GM21367 (cell line): ENCODE measurements at regions not wholly inside any gene's neighbourhood (a gene's known extent, or its start where the extent isn't known, plus 50 kb on each side); places are given as distances from the start of the nearest gene placed in this dataset.

Source experiments
- ATAC-seq: cut with Tn5 transposase; IDR thresholded peaks from one replicate; pipeline ENCODE4 v1.9.1; 2021; ENCODE audit not compliant: unreplicated experiment

- no peak for ATAC-seq
Measured at GRCh38 chr4:178894126-178894525, 1451.9 kb upstream of the AGA start.

- ATAC-seq, result no peak
Measured at GRCh38 chr4:178899084-178899483, 1456.8 kb upstream of the AGA start.

- ATAC-seq, result no peak
Measured at GRCh38 chr4:178917756-178918155, 1475.5 kb upstream of the AGA start.

GRCh38 chr4:178937130-178937529 is 1494.9 kb upstream of the AGA start:
- no peak for ATAC-seq

- ATAC-seq, result no peak
Measured at GRCh38 chr4:178941975-178942374, 1499.7 kb upstream of the AGA start.

- ATAC-seq, result no peak
Measured at GRCh38 chr4:178953447-178954120, 1511.3 kb upstream of the AGA start.

- no peak for ATAC-seq
Measured at GRCh38 chr4:178955614-178956013, 1513.4 kb upstream of the AGA start.

GRCh38 chr4:178958725-178959440 is 1516.6 kb upstream of the AGA start:
- ATAC-seq, result no peak

- ATAC-seq, result no peak
Measured at GRCh38 chr4:178963446-178964045, 1521.3 kb upstream of the AGA start.

GRCh38 chr4:178966644-178967043 is 1524.4 kb upstream of the AGA start:
- no peak for ATAC-seq

GRCh38 chr4:178970433-178971140 is 1528.3 kb upstream of the AGA start:
- ATAC-seq, result no peak

- no peak for ATAC-seq
Measured at GRCh38 chr4:178976861-178977260, 1534.6 kb upstream of the AGA start.

- ATAC-seq, result no peak
Measured at GRCh38 chr4:178993306-178993705, 1551.1 kb upstream of the AGA start.

- ATAC-seq, result no peak
Measured at GRCh38 chr4:179001918-179002317, 1559.7 kb upstream of the AGA start.

- no peak for ATAC-seq
Measured at GRCh38 chr4:179007755-179008154, 1565.5 kb upstream of the AGA start.

GRCh38 chr4:179017581-179017980 is 1575.3 kb upstream of the AGA start:
- ATAC-seq, result no peak

GRCh38 chr4:179027569-179027968 is 1585.3 kb upstream of the AGA start:
- no peak for ATAC-seq

GRCh38 chr4:179028321-179028720 is 1586.1 kb upstream of the AGA start:
- ATAC-seq, result no peak

GRCh38 chr4:179029683-179030082 is 1587.4 kb upstream of the AGA start:
- ATAC-seq, result no peak

- ATAC-seq, result no peak
Measured at GRCh38 chr4:179040259-179040658, 1598.0 kb upstream of the AGA start.

GRCh38 chr4:179048839-179049453 is 1606.7 kb upstream of the AGA start:
- ATAC-seq, result no peak
